NCI-H446 treated with DMSO at 0.1 percent for 48 hours (cell line): ENCODE measurements at regions not wholly inside any gene's neighbourhood (a gene's known extent, or its start where the extent isn't known, plus 50 kb on each side); places are given as distances from the start of the nearest gene placed in this dataset.
"Not testable (repeated sequence)": the region's sequence is repeated elsewhere in the genome, so short reads cannot be mapped to it uniquely, and the experiment has no call there.

ENCODE experiments used
- DNase-seq: peaks from one replicate; lab custom pipeline; 2025; lab: John Stamatoyannopoulos, UW

GRCh38 chr9:99632349-99633038, 189.2 kb upstream of the NR4A3 start:
- DNase-seq: no peak

- no peak for DNase-seq
Observed at GRCh38 chr9:99633265-99633664, 188.4 kb upstream of the NR4A3 start.

- no peak for DNase-seq
Observed at GRCh38 chr9:99634186-99634585, 187.5 kb upstream of the NR4A3 start.

DNA sequence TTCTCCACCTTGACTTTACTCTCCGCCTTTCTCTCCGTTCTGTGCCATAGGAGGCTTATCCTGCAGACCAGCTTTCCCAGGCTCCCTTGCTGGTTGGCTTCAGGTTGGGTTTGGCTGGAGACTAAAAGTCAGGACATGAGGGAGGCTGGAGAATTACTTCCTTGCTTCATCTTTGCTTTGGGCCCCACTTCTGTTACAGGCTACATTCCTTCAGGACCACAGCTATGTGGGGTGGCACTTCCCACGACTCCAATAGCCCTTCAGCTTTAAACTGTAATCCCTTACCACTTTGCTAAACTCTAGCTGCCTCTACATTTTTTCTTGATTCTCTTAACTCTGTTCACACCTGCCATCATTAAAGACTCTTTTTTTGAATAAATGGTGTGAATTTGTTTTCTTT, 186.7 kb upstream of the NR4A3 start:
- DNase-seq: no peak

DNA sequence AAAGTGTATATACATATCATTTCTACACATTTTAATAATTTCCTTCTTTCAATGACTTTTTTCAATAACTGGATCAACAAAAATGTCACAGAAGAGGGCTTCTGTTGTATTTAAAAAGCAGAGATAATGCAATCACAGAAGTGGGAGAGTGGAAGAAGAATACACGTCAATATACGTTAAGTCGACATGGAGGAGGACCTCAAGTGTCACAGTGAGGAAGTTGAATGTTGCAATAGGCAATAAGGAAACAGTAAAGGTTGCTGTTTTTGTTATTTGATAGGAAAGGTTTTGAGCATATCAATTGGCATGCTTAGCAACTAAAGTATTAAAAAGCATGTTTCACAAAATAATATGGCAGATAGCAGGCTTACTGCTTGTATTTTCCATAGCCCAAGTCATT, 184.0 kb upstream of the NR4A3 start:
- no peak for DNase-seq

- no peak for DNase-seq
Observed at GRCh38 chr9:99638971-99639370, 182.7 kb upstream of the NR4A3 start.

DNA sequence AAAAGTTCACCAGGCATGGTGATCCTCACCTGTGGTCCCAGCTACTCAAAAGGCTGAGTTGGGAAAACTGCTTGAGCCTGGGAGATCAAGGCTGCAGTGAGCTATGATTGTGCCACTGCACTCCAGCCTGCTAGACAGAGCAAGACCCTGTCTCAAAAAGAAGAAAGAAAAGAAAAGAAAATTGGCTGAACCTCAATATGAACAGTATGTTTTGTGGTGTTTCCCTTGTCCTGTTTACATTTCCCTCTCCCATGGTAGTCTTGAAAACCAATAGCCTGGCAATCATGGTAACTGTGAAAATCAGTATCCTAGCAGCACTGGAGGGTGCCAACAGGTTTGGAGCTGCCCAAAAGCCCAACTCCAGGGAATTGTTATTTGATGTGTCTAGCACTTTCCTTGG, 174.1 kb upstream of the NR4A3 start:
- no peak for DNase-seq

- DNase-seq: no peak
Observed at GRCh38 chr9:99650187-99650874, 171.4 kb upstream of the NR4A3 start.

DNA sequence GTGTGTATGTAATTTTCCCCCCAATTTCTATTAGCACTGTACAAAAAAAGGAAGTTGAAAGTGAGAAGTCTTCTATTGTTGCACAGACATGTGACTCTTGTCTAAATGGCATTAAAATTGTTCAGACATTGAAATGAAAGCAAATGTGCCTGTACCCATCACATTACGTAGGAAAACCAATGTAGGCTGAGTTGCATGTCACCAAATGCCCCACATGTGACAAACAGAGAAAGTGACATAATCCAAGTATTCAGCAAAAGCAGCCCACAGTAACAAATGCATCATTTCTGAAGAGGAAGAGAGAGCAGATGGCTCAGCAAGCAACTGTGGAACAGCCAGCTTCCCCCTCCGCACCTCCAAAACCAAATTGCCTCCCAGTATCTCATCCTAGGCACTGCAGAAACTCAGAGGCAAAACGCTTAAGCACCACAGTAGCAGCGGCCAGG, 161.5 kb upstream of the NR4A3 start:
- no peak for DNase-seq

DNA sequence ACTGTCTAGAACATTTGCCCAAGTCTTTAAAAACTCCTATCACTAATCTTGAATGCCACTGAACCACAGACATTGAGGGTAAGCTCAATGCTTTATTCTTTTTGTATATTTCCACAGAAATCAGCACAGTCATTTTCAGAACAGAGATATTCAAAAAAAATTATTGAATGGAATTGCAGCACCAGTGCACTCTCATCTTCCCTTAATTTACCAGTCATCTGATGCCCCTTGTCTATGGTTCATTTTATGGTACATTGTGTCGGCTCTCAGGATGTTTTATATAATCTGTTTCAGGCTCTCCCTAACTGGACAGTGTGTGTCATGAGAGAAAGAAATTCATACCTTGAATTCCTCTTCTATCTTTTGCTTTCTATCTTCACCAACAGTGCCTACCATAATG, 158.4 kb upstream of the NR4A3 start:
- no peak for DNase-seq

- no peak for DNase-seq
Observed at GRCh38 chr9:99663856-99664255, 157.8 kb upstream of the NR4A3 start.

- no peak for DNase-seq
Observed at GRCh38 chr9:99666571-99666970, 155.1 kb upstream of the NR4A3 start.

- not testable (repeated sequence) for DNase-seq
Observed at GRCh38 chr9:99670886-99671285, 150.8 kb upstream of the NR4A3 start.

GRCh38 chr9:99677281-99677680, 144.4 kb upstream of the NR4A3 start:
- no peak for DNase-seq

- DNase-seq: no peak
Observed at GRCh38 chr9:99678566-99678965, 143.1 kb upstream of the NR4A3 start.

GRCh38 chr9:99680191-99680590, 141.5 kb upstream of the NR4A3 start:
- no peak for DNase-seq

DNA sequence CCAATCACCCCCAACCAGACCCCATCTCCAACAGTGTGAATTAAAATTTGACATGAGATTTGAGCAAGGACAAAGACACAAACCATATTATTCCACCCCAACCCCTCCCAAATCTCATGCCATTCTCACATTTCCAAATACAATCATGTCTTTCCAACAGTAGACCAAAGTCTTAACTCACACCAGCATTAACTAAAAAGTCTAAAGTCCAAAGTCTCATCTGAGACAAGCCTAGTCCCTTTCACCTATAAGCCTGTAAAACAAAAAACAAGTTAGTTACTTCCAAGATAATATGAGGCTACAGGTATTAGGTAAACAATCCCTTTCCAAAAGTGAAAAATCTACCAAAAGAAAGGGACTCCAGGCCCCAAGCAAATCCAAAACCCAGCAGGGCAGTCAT, 140.6 kb upstream of the NR4A3 start:
- no peak for DNase-seq

- DNase-seq: no peak
Observed at GRCh38 chr9:99682378-99682777, 139.3 kb upstream of the NR4A3 start.

GRCh38 chr9:99682870-99683269, 138.8 kb upstream of the NR4A3 start:
- no peak for DNase-seq

- peak; percentile 74 for DNase-seq
Observed at GRCh38 chr9:99690573-99690972, 131.1 kb upstream of the NR4A3 start.

GRCh38 chr9:99693888-99694287, 127.8 kb upstream of the NR4A3 start:
- peak; percentile 9 for DNase-seq

- DNase-seq: no peak
Observed at GRCh38 chr9:99694393-99694792, 127.3 kb upstream of the NR4A3 start.

DNA sequence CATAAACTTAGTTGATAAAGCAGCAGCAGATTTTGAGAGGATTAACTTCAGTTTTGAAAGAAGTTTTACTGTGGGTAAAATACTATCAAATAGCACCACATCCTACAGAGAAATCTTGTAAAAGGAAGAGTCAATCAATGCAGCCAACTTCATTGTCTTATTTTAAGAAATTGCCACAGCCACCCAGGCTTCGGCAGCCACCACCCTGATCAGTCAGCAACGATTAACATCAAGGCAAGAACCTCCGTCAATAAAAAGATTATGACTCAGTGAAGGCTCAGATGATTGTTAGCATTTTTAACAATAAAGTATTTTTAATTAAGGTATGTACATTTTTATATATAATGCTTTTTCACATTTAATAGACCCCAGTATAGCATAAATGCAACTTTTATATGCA, 122.3 kb upstream of the NR4A3 start:
- no peak for DNase-seq

GRCh38 chr9:99712214-99712613, 109.5 kb upstream of the NR4A3 start:
- no peak for DNase-seq
